H1 (cell line): ENCODE measurements at regions not wholly inside any gene's neighbourhood (a gene's known extent, or its start where the extent isn't known, plus 50 kb on each side); places are given as distances from the start of the nearest gene placed in this dataset.

Source experiments
- EZH2 ChIP-seq: fragments of 200-600 bp; sonication (generic); IDR thresholded peaks from 2 replicates; pipeline ENCODE4 v1.7.1; 2012; ENCODE audit warnings: low read depth, mild to moderate bottlenecking, moderate library complexity, low read length, inconsistent platforms; ENCODE audit not compliant: severe bottlenecking
- JUND ChIP-seq: IDR thresholded peaks from 2 replicates; pipeline ENCODE4 v1.6.1; 2011; ENCODE audit warnings: mild to moderate bottlenecking, improper control_type of control experiment, low read length
- RAD21 ChIP-seq, 2 experiments: IDR thresholded peaks in 1 of 2; conservative IDR thresholded peaks in 1 of 2; 2 replicates each; pipeline ENCODE4 v1.6.1; 2011; ENCODE audit warnings: low read depth in 2 of 2, low read length in 2 of 2, improper control_type of control experiment in 1 of 2, inconsistent platforms in 1 of 2, mild to moderate bottlenecking in 1 of 2, moderate library complexity in 1 of 2
- TCF12 ChIP-seq: IDR thresholded peaks from 2 replicates; pipeline ENCODE4 v1.6.1; 2011; ENCODE audit warnings: low read depth, mild to moderate bottlenecking, low read length
- TF ChIP-seq, protein P1 (sequence below): fragments of 300-600 bp; sonication (generic); IDR thresholded peaks from 2 replicates; pipeline ENCODE4 v1.7.1; 2012; ENCODE audit warnings: low read length, moderate library complexity, mild to moderate bottlenecking, inconsistent platforms; ENCODE audit not compliant: insufficient replicate concordance

DNA sequence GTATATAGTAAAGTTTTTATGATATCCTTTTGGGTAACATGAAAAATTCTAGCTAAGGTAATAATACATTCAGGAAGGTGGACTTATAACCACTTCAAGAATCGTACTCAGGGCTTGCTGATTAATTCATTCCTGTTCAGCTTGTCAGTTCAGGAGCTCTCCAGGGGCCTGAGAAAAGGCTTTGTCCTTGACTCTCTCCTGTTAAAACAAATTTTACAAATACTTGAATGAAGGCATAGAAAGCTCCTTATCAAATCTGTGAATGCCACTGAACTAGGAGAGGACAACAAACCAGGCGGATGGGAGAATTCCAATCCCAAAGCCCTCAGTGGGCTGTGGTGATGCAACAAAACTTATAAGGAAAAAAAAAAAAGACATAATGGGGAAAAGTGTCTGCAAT, 354.5 kb upstream of the ZMIZ1 start (continued):
- TF ChIP-seq, protein P1, sequence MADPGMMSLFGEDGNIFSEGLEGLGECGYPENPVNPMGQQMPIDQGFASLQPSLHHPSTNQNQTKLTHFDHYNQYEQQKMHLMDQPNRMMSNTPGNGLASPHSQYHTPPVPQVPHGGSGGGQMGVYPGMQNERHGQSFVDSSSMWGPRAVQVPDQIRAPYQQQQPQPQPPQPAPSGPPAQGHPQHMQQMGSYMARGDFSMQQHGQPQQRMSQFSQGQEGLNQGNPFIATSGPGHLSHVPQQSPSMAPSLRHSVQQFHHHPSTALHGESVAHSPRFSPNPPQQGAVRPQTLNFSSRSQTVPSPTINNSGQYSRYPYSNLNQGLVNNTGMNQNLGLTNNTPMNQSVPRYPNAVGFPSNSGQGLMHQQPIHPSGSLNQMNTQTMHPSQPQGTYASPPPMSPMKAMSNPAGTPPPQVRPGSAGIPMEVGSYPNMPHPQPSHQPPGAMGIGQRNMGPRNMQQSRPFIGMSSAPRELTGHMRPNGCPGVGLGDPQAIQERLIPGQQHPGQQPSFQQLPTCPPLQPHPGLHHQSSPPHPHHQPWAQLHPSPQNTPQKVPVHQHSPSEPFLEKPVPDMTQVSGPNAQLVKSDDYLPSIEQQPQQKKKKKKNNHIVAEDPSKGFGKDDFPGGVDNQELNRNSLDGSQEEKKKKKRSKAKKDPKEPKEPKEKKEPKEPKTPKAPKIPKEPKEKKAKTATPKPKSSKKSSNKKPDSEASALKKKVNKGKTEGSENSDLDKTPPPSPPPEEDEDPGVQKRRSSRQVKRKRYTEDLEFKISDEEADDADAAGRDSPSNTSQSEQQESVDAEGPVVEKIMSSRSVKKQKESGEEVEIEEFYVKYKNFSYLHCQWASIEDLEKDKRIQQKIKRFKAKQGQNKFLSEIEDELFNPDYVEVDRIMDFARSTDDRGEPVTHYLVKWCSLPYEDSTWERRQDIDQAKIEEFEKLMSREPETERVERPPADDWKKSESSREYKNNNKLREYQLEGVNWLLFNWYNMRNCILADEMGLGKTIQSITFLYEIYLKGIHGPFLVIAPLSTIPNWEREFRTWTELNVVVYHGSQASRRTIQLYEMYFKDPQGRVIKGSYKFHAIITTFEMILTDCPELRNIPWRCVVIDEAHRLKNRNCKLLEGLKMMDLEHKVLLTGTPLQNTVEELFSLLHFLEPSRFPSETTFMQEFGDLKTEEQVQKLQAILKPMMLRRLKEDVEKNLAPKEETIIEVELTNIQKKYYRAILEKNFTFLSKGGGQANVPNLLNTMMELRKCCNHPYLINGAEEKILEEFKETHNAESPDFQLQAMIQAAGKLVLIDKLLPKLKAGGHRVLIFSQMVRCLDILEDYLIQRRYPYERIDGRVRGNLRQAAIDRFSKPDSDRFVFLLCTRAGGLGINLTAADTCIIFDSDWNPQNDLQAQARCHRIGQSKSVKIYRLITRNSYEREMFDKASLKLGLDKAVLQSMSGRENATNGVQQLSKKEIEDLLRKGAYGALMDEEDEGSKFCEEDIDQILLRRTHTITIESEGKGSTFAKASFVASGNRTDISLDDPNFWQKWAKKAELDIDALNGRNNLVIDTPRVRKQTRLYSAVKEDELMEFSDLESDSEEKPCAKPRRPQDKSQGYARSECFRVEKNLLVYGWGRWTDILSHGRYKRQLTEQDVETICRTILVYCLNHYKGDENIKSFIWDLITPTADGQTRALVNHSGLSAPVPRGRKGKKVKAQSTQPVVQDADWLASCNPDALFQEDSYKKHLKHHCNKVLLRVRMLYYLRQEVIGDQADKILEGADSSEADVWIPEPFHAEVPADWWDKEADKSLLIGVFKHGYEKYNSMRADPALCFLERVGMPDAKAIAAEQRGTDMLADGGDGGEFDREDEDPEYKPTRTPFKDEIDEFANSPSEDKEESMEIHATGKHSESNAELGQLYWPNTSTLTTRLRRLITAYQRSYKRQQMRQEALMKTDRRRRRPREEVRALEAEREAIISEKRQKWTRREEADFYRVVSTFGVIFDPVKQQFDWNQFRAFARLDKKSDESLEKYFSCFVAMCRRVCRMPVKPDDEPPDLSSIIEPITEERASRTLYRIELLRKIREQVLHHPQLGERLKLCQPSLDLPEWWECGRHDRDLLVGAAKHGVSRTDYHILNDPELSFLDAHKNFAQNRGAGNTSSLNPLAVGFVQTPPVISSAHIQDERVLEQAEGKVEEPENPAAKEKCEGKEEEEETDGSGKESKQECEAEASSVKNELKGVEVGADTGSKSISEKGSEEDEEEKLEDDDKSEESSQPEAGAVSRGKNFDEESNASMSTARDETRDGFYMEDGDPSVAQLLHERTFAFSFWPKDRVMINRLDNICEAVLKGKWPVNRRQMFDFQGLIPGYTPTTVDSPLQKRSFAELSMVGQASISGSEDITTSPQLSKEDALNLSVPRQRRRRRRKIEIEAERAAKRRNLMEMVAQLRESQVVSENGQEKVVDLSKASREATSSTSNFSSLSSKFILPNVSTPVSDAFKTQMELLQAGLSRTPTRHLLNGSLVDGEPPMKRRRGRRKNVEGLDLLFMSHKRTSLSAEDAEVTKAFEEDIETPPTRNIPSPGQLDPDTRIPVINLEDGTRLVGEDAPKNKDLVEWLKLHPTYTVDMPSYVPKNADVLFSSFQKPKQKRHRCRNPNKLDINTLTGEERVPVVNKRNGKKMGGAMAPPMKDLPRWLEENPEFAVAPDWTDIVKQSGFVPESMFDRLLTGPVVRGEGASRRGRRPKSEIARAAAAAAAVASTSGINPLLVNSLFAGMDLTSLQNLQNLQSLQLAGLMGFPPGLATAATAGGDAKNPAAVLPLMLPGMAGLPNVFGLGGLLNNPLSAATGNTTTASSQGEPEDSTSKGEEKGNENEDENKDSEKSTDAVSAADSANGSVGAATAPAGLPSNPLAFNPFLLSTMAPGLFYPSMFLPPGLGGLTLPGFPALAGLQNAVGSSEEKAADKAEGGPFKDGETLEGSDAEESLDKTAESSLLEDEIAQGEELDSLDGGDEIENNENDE = no peak
- no peak for TF ChIP-seq TCF12
- TF ChIP-seq JUND = no peak
- TF ChIP-seq RAD21 (IDR thresholded peaks at IDR 0.05 in 1 of 2, conservative IDR thresholded peaks at IDR 0.05 in 1 of 2; ENCODE audit: low read depth in 2 of 2, low read length in 2 of 2) = no peak
- TF ChIP-seq EZH2 = no peak
- TF ChIP-seq, all 59 proteins: peak for 0
